Retinal pigment epithelial cell (primary cell): ENCODE measurements at regions not wholly inside any gene's neighbourhood (a gene's known extent, or its start where the extent isn't known, plus 50 kb on each side); places are given as distances from the start of the nearest gene placed in this dataset.

ENCODE experiments used
- DNase-seq: peaks from one replicate; pipeline ENCODE4 v3.0.0-alpha.2; 2010; ENCODE audit warnings: low read depth
- H3K4me3 ChIP-seq: 2 replicates; pipeline ENCODE4 v1.5.1; 2011; ENCODE audit warnings: mild to moderate bottlenecking, low read length, control low read depth, moderate library complexity
- TF ChIP-seq, protein P1 (sequence below): conservative IDR thresholded peaks from 2 replicates; pipeline ENCODE4 v1.5.1; 2011; ENCODE audit warnings: low read depth, low read length, control low read depth, inconsistent platforms

DNA sequence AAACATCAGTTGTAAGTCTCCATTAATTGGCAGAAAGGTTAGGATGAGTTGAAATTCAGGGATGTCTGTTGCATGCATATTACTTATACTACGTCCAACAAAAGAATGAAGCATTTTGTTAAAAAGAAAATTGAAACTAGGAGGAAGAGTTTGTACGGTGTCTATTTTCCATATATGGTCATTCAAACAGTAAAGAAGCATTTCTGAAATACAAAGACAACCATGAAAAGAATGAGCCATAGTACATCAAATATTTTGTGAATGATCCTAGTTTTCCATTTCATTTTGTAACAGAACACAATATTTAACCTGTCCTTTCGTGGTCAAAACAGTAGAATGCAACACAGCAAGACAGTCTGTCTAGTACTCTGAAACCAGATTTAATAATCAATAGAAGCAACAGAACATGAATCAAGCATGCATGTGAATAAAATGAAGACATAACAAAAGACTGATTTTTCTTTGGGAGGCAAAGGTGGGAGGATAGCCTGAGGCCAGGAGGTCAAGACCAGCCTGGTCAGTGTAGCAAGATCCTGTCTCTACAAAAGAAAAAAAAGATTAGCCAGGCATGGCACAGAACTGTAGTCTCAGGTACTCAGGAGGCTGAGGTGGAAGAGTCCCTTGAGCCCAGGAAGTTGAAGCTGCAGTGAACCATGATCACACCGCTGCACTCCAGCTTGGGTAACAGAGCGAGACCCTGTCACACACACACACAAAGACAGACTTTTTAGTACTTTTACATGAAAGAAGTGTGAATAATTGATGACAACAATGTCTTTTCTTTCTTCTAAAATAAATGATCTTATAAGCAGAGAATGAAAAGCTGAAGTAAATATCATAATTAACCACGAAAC lies 156.0 kb downstream of the LRIG3 start:
- TF ChIP-seq, protein P1, sequence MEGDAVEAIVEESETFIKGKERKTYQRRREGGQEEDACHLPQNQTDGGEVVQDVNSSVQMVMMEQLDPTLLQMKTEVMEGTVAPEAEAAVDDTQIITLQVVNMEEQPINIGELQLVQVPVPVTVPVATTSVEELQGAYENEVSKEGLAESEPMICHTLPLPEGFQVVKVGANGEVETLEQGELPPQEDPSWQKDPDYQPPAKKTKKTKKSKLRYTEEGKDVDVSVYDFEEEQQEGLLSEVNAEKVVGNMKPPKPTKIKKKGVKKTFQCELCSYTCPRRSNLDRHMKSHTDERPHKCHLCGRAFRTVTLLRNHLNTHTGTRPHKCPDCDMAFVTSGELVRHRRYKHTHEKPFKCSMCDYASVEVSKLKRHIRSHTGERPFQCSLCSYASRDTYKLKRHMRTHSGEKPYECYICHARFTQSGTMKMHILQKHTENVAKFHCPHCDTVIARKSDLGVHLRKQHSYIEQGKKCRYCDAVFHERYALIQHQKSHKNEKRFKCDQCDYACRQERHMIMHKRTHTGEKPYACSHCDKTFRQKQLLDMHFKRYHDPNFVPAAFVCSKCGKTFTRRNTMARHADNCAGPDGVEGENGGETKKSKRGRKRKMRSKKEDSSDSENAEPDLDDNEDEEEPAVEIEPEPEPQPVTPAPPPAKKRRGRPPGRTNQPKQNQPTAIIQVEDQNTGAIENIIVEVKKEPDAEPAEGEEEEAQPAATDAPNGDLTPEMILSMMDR, result no peak
- H3K4me3 ChIP-seq, result no peak overlapping the region
- no peak for DNase-seq

- no peak for DNase-seq
- no peak overlapping the region for H3K4me3 ChIP-seq
- TF ChIP-seq, protein P1, result no peak
Measured at GRCh38 chr12:58765076-58765475, 155.2 kb downstream of the LRIG3 start.

GRCh38 chr12:58765653-58766512 lies 154.4 kb downstream of the LRIG3 start:
- TF ChIP-seq, protein P1, result no peak
- no peak overlapping the region for H3K4me3 ChIP-seq
- no peak for DNase-seq

DNA sequence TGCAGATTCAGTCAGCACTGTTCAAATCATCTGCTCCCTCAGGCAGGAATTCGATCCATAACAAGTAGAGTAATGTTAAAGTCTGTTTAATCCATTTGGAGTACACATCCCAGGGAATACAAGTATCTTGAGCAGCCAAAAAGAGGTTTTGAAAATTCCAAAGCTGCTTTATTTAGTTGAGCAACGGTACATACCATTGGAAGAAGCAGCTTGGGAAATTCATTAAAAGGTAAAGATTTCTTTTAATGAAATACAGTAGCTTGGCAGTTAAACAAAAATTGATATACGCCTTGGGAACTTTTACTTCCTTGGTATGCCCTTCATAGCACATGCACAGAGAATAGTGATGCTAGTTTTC lies 153.8 kb downstream of the LRIG3 start:
- TF ChIP-seq, protein P1, result no peak
- no peak for DNase-seq
- no peak overlapping the region for H3K4me3 ChIP-seq

GRCh38 chr12:58767496-58767895 lies 152.8 kb downstream of the LRIG3 start:
- no peak overlapping the region for H3K4me3 ChIP-seq
- DNase-seq, result no peak
- TF ChIP-seq, protein P1, result no peak

DNA sequence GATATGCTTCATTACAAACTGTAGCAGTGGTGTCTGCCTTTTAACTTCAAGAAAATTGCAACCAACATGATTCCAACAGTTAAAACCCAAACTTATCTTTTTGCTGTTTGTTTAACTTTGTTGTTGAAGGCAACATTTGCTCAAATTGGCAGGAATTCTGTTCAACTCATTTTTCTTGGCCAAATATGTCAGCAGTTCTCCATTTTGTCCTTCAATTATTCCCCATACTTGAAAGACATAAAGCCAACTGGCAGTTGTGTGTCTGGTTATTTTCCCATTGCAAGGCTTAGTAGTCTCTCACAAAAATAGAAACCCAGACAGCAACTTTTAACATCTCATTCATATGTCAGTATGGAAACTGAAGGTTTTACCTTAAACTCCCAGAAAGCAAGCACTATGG lies 146.3 kb downstream of the LRIG3 start:
- no peak overlapping the region for H3K4me3 ChIP-seq
- no peak for DNase-seq
- TF ChIP-seq, protein P1, result no peak
